ENCODE measurements at regions not wholly inside any gene's neighbourhood (a gene's known extent, or its start where the extent isn't known, plus 50 kb on each side); places are given as distances from the start of the nearest gene placed in this dataset.

- Histone ChIP-seq H2AFZ (ENCODE audit: low read depth, low read length) (no peak overlapping the region), H3K36me3 (ENCODE audit: control insufficient read depth in 2 of 2, extremely low read depth in 1 of 2, insufficient read depth in 2 of 2, low read length in 2 of 2) (no peaks in the 10 kb centered on the region), H3K9me1 (replicated peaks; ENCODE audit: control insufficient read depth, extremely low read depth, insufficient read depth, low read length) (no peaks in the 10 kb centered on the region), H3K4me2 (ENCODE audit: insufficient read depth, low read length) (no peak overlapping the region), H3K27ac (ENCODE audit: insufficient read depth, low read depth, low read length) (no peak overlapping the region), H3K27me3 (ENCODE audit: control insufficient read depth in 2 of 2, insufficient read depth in 2 of 2, low read length in 2 of 2) (no peaks in the 10 kb centered on the region), H3K79me2 (ENCODE audit: control insufficient read depth, insufficient read depth, low read length) (no peaks in the 10 kb centered on the region), H4K20me1 (replicated peaks; ENCODE audit: control insufficient read depth, extremely low read depth, insufficient read depth, low read length) (no peaks in the 10 kb centered on the region), H3K4me3 (replicated peaks in 1 of 3; ENCODE audit: insufficient read depth in 1 of 3, low read depth in 1 of 3, low read length in 3 of 3) (no peak overlapping the region), H3K4me1 (ENCODE audit: control insufficient read depth, extremely low read depth, insufficient read depth, low read length) (no peaks in the 10 kb centered on the region), H3K9ac (replicated peaks; ENCODE audit: extremely low read depth, insufficient read depth, low read length) (no peak overlapping the region), H3K9me3 (replicated peaks; ENCODE audit: control insufficient read depth, insufficient read depth, low read length) (no peaks in the 10 kb centered on the region)
- dilution Hi-C loops (cut with MboI; ENCODE audit: extremely low pct_ligation_motif_present, low sequenced_read_pairs), result no loop called here
- no peak for FAIRE-seq
- BruUV-seq (replicated peaks), result no TSS peak
- intact Hi-C loops (cut with micrococcal nuclease), result no loop called here
- POLR2A ChIA-PET, result no interaction called here
- CTCF ChIA-PET, result no interaction called here
- DNase-seq (ENCODE audit: low read depth, low spot score), result no peak
- TF ChIP-seq, protein P1, sequence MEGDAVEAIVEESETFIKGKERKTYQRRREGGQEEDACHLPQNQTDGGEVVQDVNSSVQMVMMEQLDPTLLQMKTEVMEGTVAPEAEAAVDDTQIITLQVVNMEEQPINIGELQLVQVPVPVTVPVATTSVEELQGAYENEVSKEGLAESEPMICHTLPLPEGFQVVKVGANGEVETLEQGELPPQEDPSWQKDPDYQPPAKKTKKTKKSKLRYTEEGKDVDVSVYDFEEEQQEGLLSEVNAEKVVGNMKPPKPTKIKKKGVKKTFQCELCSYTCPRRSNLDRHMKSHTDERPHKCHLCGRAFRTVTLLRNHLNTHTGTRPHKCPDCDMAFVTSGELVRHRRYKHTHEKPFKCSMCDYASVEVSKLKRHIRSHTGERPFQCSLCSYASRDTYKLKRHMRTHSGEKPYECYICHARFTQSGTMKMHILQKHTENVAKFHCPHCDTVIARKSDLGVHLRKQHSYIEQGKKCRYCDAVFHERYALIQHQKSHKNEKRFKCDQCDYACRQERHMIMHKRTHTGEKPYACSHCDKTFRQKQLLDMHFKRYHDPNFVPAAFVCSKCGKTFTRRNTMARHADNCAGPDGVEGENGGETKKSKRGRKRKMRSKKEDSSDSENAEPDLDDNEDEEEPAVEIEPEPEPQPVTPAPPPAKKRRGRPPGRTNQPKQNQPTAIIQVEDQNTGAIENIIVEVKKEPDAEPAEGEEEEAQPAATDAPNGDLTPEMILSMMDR (IDR thresholded peaks at IDR 0.05; ENCODE audit: extremely low read depth in 1 of 2, insufficient read depth in 1 of 2, low read depth in 1 of 2, low read length in 2 of 2), result no peak
- TF ChIP-seq GATA2 (IDR thresholded peaks at IDR 0.05; ENCODE audit: insufficient read depth, insufficient read length, low read depth, low read length) (no peak), JUN (IDR thresholded peaks at IDR 0.05; ENCODE audit: borderline replicate concordance, insufficient read depth, insufficient read length, low read depth) (no peak), FOS (IDR thresholded peaks at IDR 0.05; ENCODE audit: borderline replicate concordance, insufficient read depth, low read length) (no peak), MYC (IDR thresholded peaks at IDR 0.05; ENCODE audit: low read depth, low read length) (no peak), POLR2A (IDR thresholded peaks at IDR 0.05; ENCODE audit: low read depth, low read length) (no peak), POLR2AphosphoS5 (IDR thresholded peaks at IDR 0.05; ENCODE audit: insufficient read depth, low read depth, low read length) (no peak), MAX (IDR thresholded peaks at IDR 0.05; ENCODE audit: insufficient read depth, insufficient read length) (no peak), EZH2 (IDR thresholded peaks at IDR 0.05; ENCODE audit: borderline replicate concordance, low read depth, low read length, severe bottlenecking) (no peak)
Measured at GRCh38 chr19:28444362-28444761, 768.6 kb downstream of the UQCRFS1 start.

Data from endothelial cell of umbilical vein (primary cell).